ENCODE measurements at regions not wholly inside any gene's neighbourhood (a gene's known extent, or its start where the extent isn't known, plus 50 kb on each side); places are given as distances from the start of the nearest gene placed in this dataset.

- Histone ChIP-seq H2BK15ac (ENCODE audit: low read depth, low read length) (no peak overlapping the region), H3K56ac (ENCODE audit: insufficient read length, low read depth, low read length) (no peak overlapping the region), H4K8ac (replicated peaks; ENCODE audit: insufficient read length, low read depth, low read length) (no peak overlapping the region), H3K14ac (ENCODE audit: insufficient read depth, low read length) (no peak overlapping the region), H3K27me3 (ENCODE audit: insufficient read depth, low read length) (no peaks in the 10 kb centered on the region), H3K23me2 (ENCODE audit: insufficient read length, low read depth, low read length, poor library complexity, severe bottlenecking) (no peaks in the 10 kb centered on the region), H3K9me3 (ENCODE audit: control insufficient read depth, low read depth, low read length) (no peaks in the 10 kb centered on the region), H3T11ph (ENCODE audit: low read length) (no peak overlapping the region), H3K4ac (ENCODE audit: low read depth, low read length) (no peak overlapping the region), H4K91ac (ENCODE audit: insufficient read length, low read depth, low read length) (no peak overlapping the region), H4K20me1 (ENCODE audit: control insufficient read depth, insufficient read depth, insufficient read length) (no peaks in the 10 kb centered on the region), H2BK120ac (ENCODE audit: low read depth, low read length, poor library complexity, severe bottlenecking) (no peak overlapping the region), H4K5ac (ENCODE audit: insufficient read length, low read depth, low read length) (no peak overlapping the region), H2BK12ac (ENCODE audit: insufficient read length, low read depth, low read length) (no peak overlapping the region), H2BK20ac (ENCODE audit: low read depth, low read length, poor library complexity, severe bottlenecking) (no peak overlapping the region), H3K27ac (ENCODE audit: insufficient read length, low read depth, low read length) (no peak overlapping the region), H2AK5ac (ENCODE audit: insufficient read length, low read length) (no peak overlapping the region), H3K4me1 (ENCODE audit: insufficient read depth, low read length) (0 out of 2 replicates have a peak, but pooled peaks cover 3% of the 10 kb centered on the region), H2AFZ (ENCODE audit: low read length) (no peak overlapping the region), H3K79me1 (ENCODE audit: insufficient read depth, low read depth, low read length, poor library complexity, severe bottlenecking) (no peaks in the 10 kb centered on the region), H3K4me2 (ENCODE audit: insufficient read depth, insufficient read length, low read length) (no peak overlapping the region), H3K18ac (ENCODE audit: insufficient read length, low read depth, low read length) (no peak overlapping the region), H3K9ac (ENCODE audit: extremely low read depth, insufficient read length, low read length) (no peak overlapping the region), H3K23ac (ENCODE audit: insufficient read length, low read depth, low read length) (no peak overlapping the region), H3K79me2 (ENCODE audit: insufficient read depth, low read length) (no peaks in the 10 kb centered on the region), H2BK5ac (ENCODE audit: insufficient read length, low read length) (no peak overlapping the region)
- Mint-ChIP-seq H3K36me3 (ENCODE audit: insufficient read depth in 1 of 3, low read depth in 3 of 3) (no peaks in the 10 kb centered on the region), H3K4me3 (no peak overlapping the region), H3K27me3 (ENCODE audit: low read depth) (no peaks in the 10 kb centered on the region), H3K27ac (no peak overlapping the region), H3K9me3 (no peaks in the 10 kb centered on the region), H3K4me1 (peaks cover 0 to 7% of the 10 kb centered on the region in 2 experiments; a peak in 2 of 4 replicates)
- no peak for DNase-seq
- TF ChIP-seq CTCF (conservative IDR thresholded peaks at IDR 0.05), result no peak
- no CpG with 5 or more reads among the region's 6 CpGs for WGBS (ENCODE audit: extremely low coverage, insufficient read length, low lambda C conversion rate)
Measured at GRCh38 chr2:7517088-7517487, 599.9 kb downstream of the RNF144A start.

All from H9 (cell line).